HG02642 (cell line): ENCODE measurements at regions not wholly inside any gene's neighbourhood (a gene's known extent, or its start where the extent isn't known, plus 50 kb on each side); places are given as distances from the start of the nearest gene placed in this dataset.

ENCODE experiments used
- ATAC-seq: cut with Tn5 transposase; IDR thresholded peaks from one replicate; pipeline ENCODE4 v1.9.1; 2021; ENCODE audit warnings: mild to moderate bottlenecking; ENCODE audit not compliant: unreplicated experiment, poor library complexity

DNA sequence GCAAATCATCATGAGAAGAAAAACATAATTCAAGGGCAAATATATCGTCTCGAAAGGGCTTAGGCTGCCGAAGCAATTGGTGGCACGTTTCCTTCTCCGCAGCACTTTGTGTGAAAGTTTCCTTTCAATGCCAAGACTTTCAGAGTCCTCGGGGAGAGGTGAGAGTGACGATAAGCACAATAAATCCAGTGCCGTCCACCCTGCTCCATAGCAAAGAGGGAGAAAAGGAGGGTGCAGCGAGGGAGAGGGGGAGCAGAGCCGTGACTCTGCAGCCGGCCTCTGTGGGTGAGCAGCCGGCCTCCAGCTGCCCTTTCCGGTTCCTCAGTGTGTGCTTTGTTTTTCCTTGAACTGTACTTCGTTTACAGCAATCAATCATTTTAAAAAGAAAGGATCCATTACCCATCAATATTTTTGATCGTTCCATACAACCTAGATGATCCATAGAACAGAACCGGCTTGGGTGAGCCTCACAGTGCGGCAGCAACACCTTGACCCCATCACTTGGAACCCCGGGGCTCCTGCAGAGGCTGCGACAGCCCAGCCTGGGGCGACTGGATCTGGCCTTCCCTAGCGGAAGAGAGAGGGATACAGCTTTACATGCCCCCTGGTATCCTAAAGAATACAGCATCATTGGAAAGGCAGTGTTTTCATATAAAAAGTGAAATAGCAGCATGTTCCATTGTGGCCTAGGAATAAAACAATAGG lies 247.0 kb upstream of the IRX4 start:
- no peak for ATAC-seq

GRCh38 chr5:2128686-2129355 lies 246.1 kb upstream of the IRX4 start:
- ATAC-seq = no peak

DNA sequence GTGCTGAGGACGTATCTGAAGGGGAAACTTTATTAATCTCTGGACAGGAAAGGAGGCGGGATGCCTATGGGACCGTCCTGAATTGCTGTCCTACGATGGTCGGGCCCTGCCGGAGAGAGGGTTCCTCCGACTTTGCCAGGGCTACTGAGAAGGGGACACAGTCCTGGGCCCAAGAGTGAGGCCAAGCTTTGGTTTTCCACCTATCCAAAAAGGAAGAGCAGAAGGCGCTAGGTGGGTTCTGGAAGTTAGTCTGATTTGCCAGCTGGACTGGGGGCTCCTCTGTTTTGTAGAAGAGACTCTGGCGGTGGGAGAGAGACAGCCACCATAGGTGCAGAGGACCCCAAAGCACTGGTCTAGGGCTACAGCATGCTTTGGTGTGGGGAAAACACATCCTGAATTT lies 243.8 kb upstream of the IRX4 start:
- no peak for ATAC-seq

DNA sequence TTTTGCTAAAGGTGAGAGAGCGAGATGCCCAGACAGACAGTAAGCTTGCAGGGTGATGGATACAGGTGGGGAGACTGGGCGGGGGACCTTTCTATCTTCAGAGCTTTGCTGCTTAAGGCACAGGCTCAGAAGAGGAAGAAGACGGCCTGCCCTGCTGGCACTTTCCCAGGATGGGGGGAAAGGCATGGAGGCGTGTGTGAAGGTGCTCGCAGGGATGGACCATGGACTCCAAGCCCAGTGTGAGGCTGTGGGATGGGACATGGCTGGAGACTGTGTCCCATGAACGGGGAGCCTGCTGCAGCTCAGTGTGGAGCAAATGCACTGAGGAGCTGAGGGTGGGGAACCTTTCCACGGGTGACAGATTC lies 243.2 kb upstream of the IRX4 start:
- ATAC-seq = no peak

GRCh38 chr5:2125171-2125900 lies 242.6 kb upstream of the IRX4 start:
- no peak for ATAC-seq

DNA sequence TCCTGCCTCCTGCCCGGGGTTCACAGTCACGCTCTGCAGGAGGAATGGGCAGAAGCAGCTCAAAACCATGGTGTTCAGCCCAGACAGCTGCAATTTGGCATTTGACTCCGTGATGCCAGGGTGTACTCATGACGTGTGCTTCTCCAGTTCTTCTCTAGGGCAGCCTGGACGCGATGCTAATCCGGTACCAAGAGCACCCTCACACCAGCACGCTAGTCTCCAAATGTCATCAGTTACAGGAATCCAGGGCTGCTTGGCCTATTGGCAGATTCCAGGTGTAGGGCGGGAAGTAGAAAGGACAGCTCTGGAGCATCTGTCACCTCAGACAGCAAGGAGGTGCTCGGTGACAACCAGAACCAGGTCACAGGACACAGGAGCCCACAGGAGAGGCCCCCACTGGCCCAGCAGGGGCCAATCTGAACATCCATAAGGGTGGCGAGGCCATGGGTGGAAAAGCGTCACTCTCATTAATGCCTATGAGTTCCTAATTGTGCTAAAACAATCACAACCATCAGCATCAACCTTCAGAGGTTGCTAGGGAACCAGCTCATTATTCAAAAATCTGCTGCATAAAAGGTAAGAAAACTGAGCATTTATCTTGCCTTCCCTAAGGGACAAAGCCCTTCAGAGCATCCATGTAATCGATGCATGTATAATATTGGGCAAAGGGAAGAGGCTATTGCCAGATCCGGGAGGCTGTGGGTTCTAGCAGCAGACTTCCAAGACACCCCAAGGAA lies 241.9 kb upstream of the IRX4 start:
- ATAC-seq = no peak

DNA sequence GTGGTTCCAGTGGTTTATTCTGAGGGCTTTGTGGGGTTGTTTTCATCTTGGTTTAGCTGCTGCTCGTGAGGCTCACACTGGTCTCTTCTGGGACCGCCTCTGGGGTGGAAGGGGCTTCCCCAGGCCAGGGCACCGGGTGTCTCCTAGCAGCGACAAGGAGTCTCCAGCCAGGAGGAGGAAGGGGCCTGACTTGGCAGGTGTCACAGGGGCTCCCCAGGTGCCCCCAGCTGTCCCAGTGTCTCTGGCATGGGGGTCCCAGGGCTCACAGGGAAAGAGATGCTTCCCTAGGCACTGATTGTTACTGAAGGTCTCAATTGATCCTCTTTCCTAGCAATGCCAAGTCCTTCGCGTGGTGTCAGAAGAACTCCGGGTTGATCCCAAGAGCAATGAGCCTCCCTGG lies 241.1 kb upstream of the IRX4 start:
- no peak for ATAC-seq

DNA sequence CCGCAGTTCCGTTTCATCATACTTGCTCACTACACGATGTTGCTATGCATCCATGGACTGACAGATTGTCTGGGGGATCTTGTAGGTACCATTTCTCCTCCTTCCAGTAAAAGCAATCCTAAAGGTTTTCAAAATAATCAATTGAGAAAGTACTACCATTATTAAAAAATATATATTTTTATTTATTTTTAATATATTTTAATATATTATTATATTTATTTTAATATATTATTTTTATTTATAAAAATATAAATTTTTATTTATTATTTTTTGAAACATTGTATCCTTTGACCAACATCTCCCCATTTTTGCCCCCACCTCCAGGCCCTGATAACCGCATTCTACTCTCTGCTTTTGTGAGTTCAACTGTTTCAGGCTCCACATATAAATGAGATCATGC lies 237.6 kb upstream of the IRX4 start:
- ATAC-seq = no peak

DNA sequence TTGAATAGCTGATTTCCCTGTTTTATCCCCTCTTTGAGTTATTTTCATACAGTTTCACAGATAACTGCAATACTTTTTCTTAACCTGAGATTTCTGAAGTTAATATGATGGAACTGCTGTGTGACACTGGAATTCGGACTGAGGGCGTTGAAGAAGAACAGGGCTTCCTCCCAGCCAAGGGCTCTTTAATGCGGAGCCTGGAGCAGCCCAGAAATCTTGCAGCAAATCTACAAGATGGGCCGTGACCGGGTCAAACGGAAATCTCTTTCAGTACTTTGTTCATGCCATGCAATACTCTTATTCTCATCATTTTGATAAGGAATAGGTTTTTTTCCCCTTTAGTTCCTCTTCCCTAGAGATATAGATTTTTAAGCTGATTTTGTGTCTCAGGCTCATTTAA lies 236.8 kb upstream of the IRX4 start:
- ATAC-seq = no peak

- ATAC-seq = no peak
Observed at GRCh38 chr5:2113348-2114131, 230.8 kb upstream of the IRX4 start.

GRCh38 chr5:2112173-2113025 lies 229.7 kb upstream of the IRX4 start:
- ATAC-seq = no peak

DNA sequence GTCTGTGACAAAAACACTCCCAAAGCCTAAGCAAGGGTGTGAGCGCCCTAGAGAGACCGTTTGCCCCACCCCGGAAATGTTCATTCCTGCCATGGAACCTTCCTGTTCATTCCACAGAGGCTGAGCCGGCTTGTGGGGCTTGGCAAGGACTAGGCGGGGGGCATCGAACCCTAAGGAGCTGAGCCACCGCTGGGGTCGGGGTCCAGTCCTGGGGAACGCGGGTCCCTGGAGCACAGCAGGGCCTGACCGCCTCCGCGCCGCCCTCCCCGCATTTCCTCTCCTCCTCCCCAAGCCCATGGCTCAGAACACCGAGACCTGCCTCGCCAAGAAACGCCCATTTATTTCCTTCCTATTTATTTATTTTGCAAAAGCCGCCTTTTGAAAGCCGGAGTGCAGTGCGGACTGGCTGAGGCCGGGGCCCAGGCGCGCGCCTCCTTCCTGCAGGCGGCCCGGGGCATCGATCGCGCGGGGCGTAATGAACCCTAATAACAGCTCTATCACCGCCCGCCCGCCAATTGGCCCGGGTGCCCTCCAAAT lies 228.9 kb upstream of the IRX4 start:
- ATAC-seq = no peak

GRCh38 chr5:2110934-2111462 lies 228.3 kb upstream of the IRX4 start:
- no peak for ATAC-seq

DNA sequence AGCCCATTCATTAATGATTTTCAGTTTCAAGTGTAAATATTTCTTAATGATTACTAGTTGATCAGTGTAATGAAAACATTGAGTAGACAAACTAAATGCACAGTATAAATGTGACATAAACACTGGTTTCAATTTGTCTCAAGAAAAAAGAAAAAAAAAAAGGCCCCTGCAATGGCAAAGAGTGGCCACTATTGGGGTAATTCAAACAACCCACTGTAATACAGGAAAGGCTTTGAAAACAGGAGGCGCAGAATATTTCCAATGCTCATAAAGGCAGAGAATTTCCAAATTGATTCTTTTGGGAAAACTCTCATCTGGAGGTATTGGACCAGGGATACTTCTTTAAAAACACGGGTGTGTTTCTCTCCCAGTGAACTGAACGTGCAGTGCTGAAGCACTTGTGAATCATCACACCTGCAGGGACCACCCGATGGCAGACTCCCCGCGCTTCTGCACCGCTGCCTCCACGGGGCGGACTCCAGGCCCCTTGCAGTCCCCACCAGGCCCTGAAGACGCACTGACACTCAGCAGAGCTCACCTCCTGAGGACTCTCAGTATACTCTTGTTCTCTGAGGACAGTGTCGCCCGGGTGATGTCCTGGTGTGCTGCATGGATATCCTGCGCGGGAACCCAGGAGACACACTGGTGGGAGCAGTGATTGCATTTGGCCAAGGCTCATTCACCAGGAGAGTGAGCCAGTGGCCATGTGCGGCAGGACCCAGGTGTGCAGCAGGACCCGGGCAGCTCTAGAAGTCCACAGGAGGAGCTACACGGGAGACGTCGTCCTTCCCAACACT lies 227.6 kb upstream of the IRX4 start:
- no peak for ATAC-seq

DNA sequence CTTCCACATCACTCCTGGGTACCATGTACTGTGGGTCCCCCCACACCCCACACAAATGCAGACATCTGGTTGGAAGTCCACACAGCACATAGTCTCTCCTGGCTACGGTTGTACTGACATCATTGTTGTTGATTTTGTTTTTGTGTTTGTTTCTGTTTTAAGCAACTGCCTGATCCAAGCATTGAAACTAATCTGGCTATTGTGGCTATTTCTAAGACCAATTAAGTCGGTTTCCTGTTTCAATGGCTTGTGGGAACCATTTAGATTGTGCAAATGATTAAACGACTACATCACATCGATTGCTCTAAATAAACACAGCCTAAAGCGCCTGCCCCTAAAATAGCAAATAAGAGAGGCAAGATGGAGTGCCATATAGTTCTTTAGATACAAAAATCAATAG lies 226.8 kb upstream of the IRX4 start:
- no peak for ATAC-seq

GRCh38 chr5:2106721-2107120 lies 224.0 kb upstream of the IRX4 start:
- no peak for ATAC-seq

DNA sequence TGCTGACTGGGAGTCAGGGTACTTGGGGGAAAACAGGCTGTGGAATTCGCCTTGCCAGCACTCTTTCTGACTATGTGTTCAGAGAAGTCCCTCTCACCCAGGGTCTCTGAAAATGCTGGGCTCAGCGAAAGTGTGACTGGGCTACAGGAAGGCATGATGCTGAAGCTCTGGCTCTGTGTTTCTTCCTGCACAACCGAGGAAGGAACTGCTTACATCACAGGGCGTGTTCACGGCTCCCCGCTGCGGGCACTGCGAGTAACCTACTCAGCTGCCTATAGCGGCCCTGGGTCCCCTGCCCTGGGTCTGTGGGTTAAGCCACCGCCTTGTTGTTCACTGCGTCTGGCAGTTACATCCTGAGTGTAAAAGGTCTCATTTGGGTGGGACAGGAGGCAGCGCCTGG lies 222.4 kb upstream of the IRX4 start:
- ATAC-seq = no peak

GRCh38 chr5:2103940-2104339 lies 221.2 kb upstream of the IRX4 start:
- ATAC-seq = no peak
